Naive B cell (primary cell): ENCODE measurements at regions not wholly inside any gene's neighbourhood (a gene's known extent, or its start where the extent isn't known, plus 50 kb on each side); places are given as distances from the start of the nearest gene placed in this dataset.
"Not testable (repeated sequence)": the region's sequence is repeated elsewhere in the genome, so short reads cannot be mapped to it uniquely, and the experiment has no call there.

ENCODE experiments used
- ATAC-seq, 2 donors: fragments of 150-1000 bp; cut with Tn5 transposase; 2 replicates each; pipeline ENCODE4 v1.10.0; 2021; ENCODE audit warnings: low read depth in 2 of 2, mild to moderate bottlenecking in 2 of 2, moderate library complexity in 2 of 2
- DNase-seq: peaks from one replicate; pipeline ENCODE4 v3.0.0; 2022
- H3K27ac Mint-ChIP-seq, 6 donors: one replicate each; pipeline ENCODE4 v1.8.0; 2020 to 2022; ENCODE audit warnings: mild to moderate bottlenecking in 6 of 6, mixed read lengths in 6 of 6, moderate library complexity in 5 of 6, inconsistent platforms in 2 of 6
- H3K27me3 Mint-ChIP-seq, 3 donors: one replicate each; pipeline ENCODE4 v1.8.0; 2021 to 2022; ENCODE audit warnings: mixed read lengths in 3 of 3, mild to moderate bottlenecking in 1 of 3
- H3K36me3 Mint-ChIP-seq, 2 donors: one replicate each; pipeline ENCODE4 v1.8.0; 2020 to 2022; ENCODE audit warnings: mixed read lengths in 2 of 2, inconsistent platforms in 1 of 2, mild to moderate bottlenecking in 1 of 2
- H3K4me1 Mint-ChIP-seq, 3 donors: one replicate each; pipeline ENCODE4 v1.8.0; 2020 to 2022; ENCODE audit warnings: mixed read lengths in 3 of 3, inconsistent platforms in 1 of 3, mild to moderate bottlenecking in 1 of 3, moderate library complexity in 1 of 3
- H3K4me3 Mint-ChIP-seq, 8 donors: one replicate each; pipeline ENCODE4 v1.8.0; 2020 to 2022; ENCODE audit warnings: mild to moderate bottlenecking in 8 of 8, mixed read lengths in 8 of 8, moderate library complexity in 8 of 8, inconsistent platforms in 2 of 8
- H3K9me3 Mint-ChIP-seq, 7 donors: one replicate each; pipeline ENCODE4 v1.8.0; 2020 to 2022; ENCODE audit warnings: mixed read lengths in 7 of 7, mild to moderate bottlenecking in 5 of 7, inconsistent platforms in 2 of 7, moderate library complexity in 1 of 7

DNA sequence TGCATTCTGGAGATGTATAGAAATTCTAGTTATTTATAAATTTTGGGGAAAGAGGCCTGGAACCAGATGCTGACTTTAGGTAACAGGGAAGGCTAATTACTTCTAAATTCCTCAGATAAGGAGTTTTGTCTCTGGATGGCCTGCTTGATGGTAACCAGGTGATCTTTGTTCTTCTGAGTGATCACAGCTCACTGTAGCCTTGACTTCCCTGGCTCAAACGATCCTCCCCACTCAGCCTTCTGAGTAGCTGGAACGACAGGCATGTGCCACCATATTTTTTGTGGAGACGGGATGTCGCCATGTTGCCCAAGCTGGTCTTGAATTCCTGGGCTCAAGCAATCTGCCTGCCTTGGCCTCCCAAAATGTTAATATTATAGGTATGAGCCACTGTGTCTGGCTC is 54.4 kb upstream of the MSH6 start:
- DNase-seq (no peak), ATAC-seq (no peak)
- no peak overlapping the region for H3K4me3 Mint-ChIP-seq
- H3K27me3 Mint-ChIP-seq = no peaks in the 10 kb centered on the region
- no peaks in the 10 kb centered on the region for H3K9me3 Mint-ChIP-seq
- H3K36me3 Mint-ChIP-seq = no peaks in the 10 kb centered on the region
- no peak overlapping the region for H3K27ac Mint-ChIP-seq
- peaks cover 18 to 44% (median 34%) of the 10 kb centered on the region in 3 donors for H3K4me1 Mint-ChIP-seq

DNA sequence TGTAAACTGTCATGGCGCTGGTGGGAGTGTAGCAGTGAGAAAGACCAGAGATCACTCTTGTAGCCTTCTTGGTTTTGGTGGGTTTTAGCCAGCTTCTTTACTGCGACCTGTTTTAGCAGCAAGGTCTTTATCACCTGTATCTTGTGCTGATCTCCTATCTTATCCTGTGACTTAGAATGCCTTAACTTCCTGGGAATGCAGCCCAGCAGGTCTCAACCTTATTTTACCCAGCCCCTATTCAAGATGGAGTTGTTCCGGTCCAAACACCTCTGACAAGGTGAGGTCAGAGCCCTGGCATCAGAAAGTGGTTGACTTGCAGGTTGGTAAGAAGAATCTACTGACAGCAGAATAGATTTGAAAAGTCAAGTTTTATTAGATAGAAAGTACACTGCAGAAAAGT is 55.0 kb upstream of the MSH6 start:
- DNase-seq (no peak), ATAC-seq (no peak)
- Mint-ChIP-seq H3K9me3 (peaks cover 0 to 1% (median 0%) of the 10 kb centered on the region in 7 donors), H3K4me3 (peak overlapping the region in 1 of 8 donors; percentile 64), H3K27ac (peak overlapping the region in 5 of 6 donors; percentile 8 to 81 (median 72)), H3K4me1 (peaks cover 23 to 50% (median 40%) of the 10 kb centered on the region in 3 donors), H3K36me3 (no peaks in the 10 kb centered on the region), H3K27me3 (no peaks in the 10 kb centered on the region)

DNA sequence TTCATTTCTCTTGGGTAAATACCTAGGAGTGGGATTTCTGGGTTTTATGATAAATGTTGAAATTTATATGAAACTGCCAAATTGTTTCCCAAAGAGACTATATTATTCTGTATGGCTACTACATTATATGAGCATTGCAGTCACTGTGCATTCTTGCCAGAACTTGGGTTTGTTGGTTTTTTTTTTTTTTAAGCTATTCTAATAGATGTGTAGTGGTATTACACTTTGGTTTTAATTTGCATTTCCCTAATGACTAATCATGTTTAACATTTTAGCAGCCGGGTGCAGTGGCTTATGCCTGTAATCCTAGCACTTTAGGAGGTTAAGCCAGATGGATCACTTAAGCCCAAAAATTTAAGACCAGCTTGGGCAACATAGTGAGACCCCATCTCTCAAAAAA is 56.0 kb upstream of the MSH6 start:
- H3K9me3 Mint-ChIP-seq, H3K4me3 Mint-ChIP-seq, ATAC-seq, DNase-seq, H3K36me3 Mint-ChIP-seq, H3K27me3 Mint-ChIP-seq: not testable (repeated sequence)
- H3K27ac Mint-ChIP-seq = peak overlapping the region in 5 of 6 donors; percentile 63 to 89 (median 75)
- H3K4me1 Mint-ChIP-seq = peaks cover 27 to 59% (median 43%) of the 10 kb centered on the region in 3 donors

DNA sequence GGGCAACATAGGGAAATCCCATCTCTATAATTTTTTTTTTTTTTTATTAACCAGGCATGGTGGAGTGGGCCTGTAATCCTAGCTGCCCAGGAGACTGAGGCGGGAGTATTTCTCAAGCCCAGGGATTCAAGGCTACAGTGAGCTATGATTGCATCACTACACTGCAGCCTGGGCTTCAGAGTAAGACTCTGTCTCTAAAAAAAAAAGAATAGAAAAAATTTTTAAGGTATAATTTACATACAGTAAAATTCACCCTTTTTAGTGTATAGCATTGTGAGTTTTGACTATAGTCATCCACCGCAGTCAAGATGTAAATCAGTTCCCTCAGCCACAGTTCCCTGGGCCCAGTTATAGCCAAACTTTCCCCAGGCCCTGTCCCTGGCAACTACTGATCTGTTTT is 57.1 kb upstream of the MSH6 start:
- no peak for DNase-seq
- no peaks in the 10 kb centered on the region for H3K36me3 Mint-ChIP-seq
- no peak for ATAC-seq
- peak overlapping the region in 2 of 8 donors; percentile 42 to 80 for H3K4me3 Mint-ChIP-seq
- no peaks in the 10 kb centered on the region for H3K27me3 Mint-ChIP-seq
- peaks cover 30 to 70% (median 43%) of the 10 kb centered on the region in 3 donors for H3K4me1 Mint-ChIP-seq
- H3K27ac Mint-ChIP-seq = peak overlapping the region in 5 of 6 donors; percentile 94 to 98 (median 97)
- peaks cover 0 to 1% (median 0%) of the 10 kb centered on the region in 7 donors for H3K9me3 Mint-ChIP-seq

DNA sequence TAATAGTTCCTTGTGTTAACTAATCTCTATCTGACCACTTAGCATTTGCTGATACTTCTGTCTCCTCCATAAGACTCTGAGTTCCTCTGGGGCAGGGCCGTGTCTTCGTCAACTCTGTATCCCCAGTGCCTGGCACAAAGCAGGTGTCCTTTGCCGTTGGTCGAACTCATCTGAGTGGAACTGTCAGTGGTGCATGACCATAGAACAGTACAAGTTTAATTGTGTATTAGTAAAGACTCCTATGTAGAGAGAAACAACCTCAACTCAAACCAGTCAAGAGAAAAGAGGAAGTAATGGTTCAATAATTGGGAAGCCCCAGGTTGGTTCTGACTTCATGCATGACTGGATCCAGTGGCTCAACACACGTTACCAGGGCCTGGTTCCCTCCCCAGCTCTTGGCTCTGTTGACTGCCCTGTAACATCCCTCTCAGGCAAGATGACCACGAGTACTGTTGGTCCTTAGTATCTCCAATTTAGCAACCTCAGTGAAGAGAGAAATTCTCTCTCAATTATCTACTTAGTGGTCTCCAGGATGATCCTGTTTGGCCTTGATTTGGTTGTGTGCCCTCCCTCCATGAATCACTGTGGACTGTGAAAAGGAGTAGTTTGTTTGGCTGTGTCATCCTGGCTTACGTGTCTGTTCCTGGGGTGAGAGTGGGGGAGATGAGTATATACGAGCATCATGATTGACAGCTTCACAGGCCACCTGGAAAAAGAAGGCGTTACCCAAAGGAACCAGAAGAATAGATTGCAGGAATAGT is 58.5 kb upstream of the MSH6 start:
- Mint-ChIP-seq H3K27me3 (no peaks in the 10 kb centered on the region), H3K4me1 (peaks cover 41 to 84% (median 56%) of the 10 kb centered on the region in 3 donors), H3K4me3 (peak overlapping the region; percentile 2 to 81 (median 70)), H3K36me3 (no peaks in the 10 kb centered on the region), H3K9me3 (peaks cover 0 to 1% (median 0%) of the 10 kb centered on the region in 7 donors), H3K27ac (peak overlapping the region; percentile 94 to 98 (median 98))
- DNase-seq (peak; percentile 89), ATAC-seq (peak; percentile 88 to 91)

GRCh38 chr2:47721296-47721695 is 61.6 kb upstream of the MSH6 start:
- H3K27me3 Mint-ChIP-seq = no peaks in the 10 kb centered on the region
- H3K9me3 Mint-ChIP-seq = peaks cover 0 to 3% (median 0%) of the 10 kb centered on the region in 7 donors
- DNase-seq = no peak
- H3K4me3 Mint-ChIP-seq = no peak overlapping the region
- peaks cover 62 to 82% (median 64%) of the 10 kb centered on the region in 3 donors for H3K4me1 Mint-ChIP-seq
- no peaks in the 10 kb centered on the region for H3K36me3 Mint-ChIP-seq
- no peak for ATAC-seq
- H3K27ac Mint-ChIP-seq = peak overlapping the region in 4 of 6 donors; percentile 41 to 83 (median 74)

DNA sequence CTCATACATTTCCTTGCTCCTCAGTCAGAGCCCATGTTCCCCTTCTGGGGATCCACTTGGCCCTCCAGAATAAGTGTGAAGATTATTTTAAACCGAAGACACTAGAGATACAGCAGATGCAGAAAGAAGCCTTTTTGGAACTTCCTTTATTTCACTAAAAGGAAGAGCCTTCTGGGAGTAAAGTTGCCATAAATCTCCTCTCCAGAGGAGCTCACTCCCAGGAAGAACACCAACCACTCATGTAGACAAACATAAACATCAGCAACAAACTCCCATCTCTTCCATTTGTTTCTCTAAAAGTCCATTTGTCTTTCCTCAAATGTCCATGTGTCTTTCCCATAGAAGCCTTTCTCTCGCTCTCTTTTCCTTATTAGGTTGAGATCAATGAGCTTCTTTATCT is 62.4 kb upstream of the MSH6 start:
- Mint-ChIP-seq H3K27ac (peak overlapping the region in 4 of 6 donors; percentile 24 to 83 (median 52)), H3K4me1 (peaks cover 61 to 77% (median 63%) of the 10 kb centered on the region in 3 donors), H3K36me3 (no peaks in the 10 kb centered on the region)

GRCh38 chr2:47720036-47720435 is 62.9 kb upstream of the MSH6 start:
- Mint-ChIP-seq H3K36me3 (no peaks in the 10 kb centered on the region), H3K9me3 (peaks cover 0 to 3% (median 0%) of the 10 kb centered on the region in 7 donors), H3K4me3 (peak overlapping the region in 1 of 8 donors; percentile 69), H3K27me3 (no peaks in the 10 kb centered on the region), H3K27ac (peak overlapping the region in 2 of 6 donors; percentile 60 to 83), H3K4me1 (peaks cover 56 to 72% (median 58%) of the 10 kb centered on the region in 3 donors)
- no peak for DNase-seq
- no peak for ATAC-seq

More for the DNA sequence above, 62.4 kb upstream of the MSH6 start:
- Mint-ChIP-seq H3K9me3 (peaks cover 0 to 3% (median 0%) of the 10 kb centered on the region in 7 donors), H3K27me3 (no peaks in the 10 kb centered on the region), H3K4me3 (peak overlapping the region in 2 of 8 donors; percentile 12 to 69)
- DNase-seq (no peak), ATAC-seq (no peak)

- DNase-seq = no peak
- H3K27me3 Mint-ChIP-seq = no peaks in the 10 kb centered on the region
- peak overlapping the region in 3 of 6 donors; percentile 29 to 83 (median 61) for H3K27ac Mint-ChIP-seq
- ATAC-seq = peak; percentile 40 to 42
- peak overlapping the region in 3 of 8 donors; percentile 1 to 63 (median 35) for H3K4me3 Mint-ChIP-seq
- H3K9me3 Mint-ChIP-seq = peaks cover 0 to 3% (median 0%) of the 10 kb centered on the region in 7 donors
- H3K4me1 Mint-ChIP-seq = peaks cover 47 to 62% (median 49%) of the 10 kb centered on the region in 3 donors
- no peaks in the 10 kb centered on the region for H3K36me3 Mint-ChIP-seq
Measured at GRCh38 chr2:47719099-47719498, 63.8 kb upstream of the MSH6 start.

- not testable (repeated sequence) for DNase-seq, H3K27me3 Mint-ChIP-seq, ATAC-seq, H3K9me3 Mint-ChIP-seq, H3K36me3 Mint-ChIP-seq
- Mint-ChIP-seq H3K4me1 (peaks cover 33 to 37% (median 36%) of the 10 kb centered on the region in 3 donors), H3K4me3 (peak overlapping the region in 1 of 8 donors; percentile 15), H3K27ac (peak overlapping the region in 1 of 6 donors; percentile 63)
Measured at GRCh38 chr2:47716307-47716706, 66.6 kb upstream of the MSH6 start.

DNA sequence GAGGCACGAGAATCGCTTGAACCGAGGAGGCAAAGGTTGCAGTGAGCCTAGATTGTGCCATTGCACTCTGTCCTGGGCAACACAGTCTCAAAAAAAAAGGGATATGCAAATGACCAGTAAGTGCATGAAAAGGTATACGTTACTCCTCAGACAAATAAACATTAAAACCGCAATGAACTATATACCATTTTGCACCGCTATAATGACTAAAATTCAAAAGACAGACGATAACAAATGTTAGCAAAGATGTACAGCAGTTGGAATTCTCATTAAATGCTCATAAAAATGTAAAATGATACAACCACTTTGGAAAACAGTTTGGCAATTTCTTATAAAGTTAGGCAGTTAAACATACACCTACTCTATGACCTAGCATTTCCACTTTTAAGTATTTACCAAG is 67.4 kb upstream of the MSH6 start:
- no peak overlapping the region for H3K4me3 Mint-ChIP-seq
- H3K9me3 Mint-ChIP-seq = peaks cover 0 to 2% (median 0%) of the 10 kb centered on the region in 7 donors
- H3K27ac Mint-ChIP-seq = no peak overlapping the region
- H3K4me1 Mint-ChIP-seq = peaks cover 29 to 34% (median 29%) of the 10 kb centered on the region in 3 donors
- H3K27me3 Mint-ChIP-seq = no peaks in the 10 kb centered on the region
- H3K36me3 Mint-ChIP-seq = no peaks in the 10 kb centered on the region
- no peak for ATAC-seq
- DNase-seq = no peak

GRCh38 chr2:47708801-47709499 is 74.0 kb upstream of the MSH6 start:
- ATAC-seq = peak; percentile 91 to 95
- Mint-ChIP-seq H3K4me3 (peak overlapping the region in 4 of 8 donors; percentile 13 to 74 (median 47)), H3K4me1 (peaks cover 10 to 31% (median 14%) of the 10 kb centered on the region in 3 donors)

GRCh38 chr2:47704287-47704686 is 78.7 kb upstream of the MSH6 start:
- Mint-ChIP-seq H3K27ac (no peak overlapping the region), H3K9me3 (peaks cover 0 to 2% (median 0%) of the 10 kb centered on the region in 7 donors), H3K27me3 (peaks cover 0 to 5% (median 0%) of the 10 kb centered on the region in 3 donors), H3K4me3 (no peak overlapping the region), H3K36me3 (no peaks in the 10 kb centered on the region), H3K4me1 (peaks cover 13 to 38% (median 21%) of the 10 kb centered on the region in 3 donors)
- no peak for ATAC-seq
- no peak for DNase-seq

More at GRCh38 chr2:47708801-47709499, 74.0 kb upstream of the MSH6 start:
- peak overlapping the region; percentile 78 to 98 (median 86) for H3K27ac Mint-ChIP-seq
- H3K27me3 Mint-ChIP-seq = peaks cover 0 to 5% (median 0%) of the 10 kb centered on the region in 3 donors
- peak; percentile 12 for DNase-seq
- H3K36me3 Mint-ChIP-seq = no peaks in the 10 kb centered on the region
- H3K9me3 Mint-ChIP-seq = peaks cover 0 to 2% (median 0%) of the 10 kb centered on the region in 7 donors
